HFF-Myc (cell line): ENCODE measurements at regions not wholly inside any gene's neighbourhood (a gene's known extent, or its start where the extent isn't known, plus 50 kb on each side); places are given as distances from the start of the nearest gene placed in this dataset.

Source experiments
- DNase-seq: peaks from one replicate; pipeline ENCODE4 v3.0.0-alpha.2; 2011; ENCODE audit warnings: low read depth; ENCODE audit errors: extremely low read depth
- H3K4me3 ChIP-seq: replicated peaks from 2 replicates; pipeline ENCODE4 v1.5.1; 2011; ENCODE audit warnings: low read depth, mild to moderate bottlenecking, control low read depth, low read length
- CTCF ChIP-seq: IDR thresholded peaks from 2 replicates; pipeline ENCODE4 v1.5.1; 2012; ENCODE audit warnings: mild to moderate bottlenecking, low read depth, low read length, control low read depth; ENCODE audit errors: missing control alignments

- H3K4me3 ChIP-seq: no peak overlapping the region
- DNase-seq: no peak
- TF ChIP-seq CTCF: no peak
These were observed 290.2 kb upstream of the LRATD1 start for GRCh38 chr2:14342313-14342712.

- DNase-seq: no peak
- TF ChIP-seq CTCF: no peak
- H3K4me3 ChIP-seq: no peak overlapping the region
These were observed 288.2 kb upstream of the LRATD1 start for GRCh38 chr2:14344355-14344754.

GRCh38 chr2:14348247-14348646 is 284.3 kb upstream of the LRATD1 start:
- H3K4me3 ChIP-seq: no peak overlapping the region
- no peak for DNase-seq
- no peak for TF ChIP-seq CTCF

GRCh38 chr2:14350856-14351255 is 281.7 kb upstream of the LRATD1 start:
- H3K4me3 ChIP-seq: no peak overlapping the region

GRCh38 chr2:14352067-14352466 is 280.4 kb upstream of the LRATD1 start:
- no peak overlapping the region for H3K4me3 ChIP-seq
- DNase-seq: no peak
- TF ChIP-seq CTCF: no peak

More at GRCh38 chr2:14350856-14351255, 281.7 kb upstream of the LRATD1 start:
- no peak for DNase-seq
- TF ChIP-seq CTCF: no peak

GRCh38 chr2:14354231-14354630 is 278.3 kb upstream of the LRATD1 start:
- no peak overlapping the region for H3K4me3 ChIP-seq
- no peak for TF ChIP-seq CTCF

GRCh38 chr2:14355102-14355501 is 277.4 kb upstream of the LRATD1 start:
- no peak overlapping the region for H3K4me3 ChIP-seq
- no peak for DNase-seq
- TF ChIP-seq CTCF: no peak

More at GRCh38 chr2:14354231-14354630, 278.3 kb upstream of the LRATD1 start:
- DNase-seq: no peak
